ENCODE measurements at regions not wholly inside any gene's neighbourhood (a gene's known extent, or its start where the extent isn't known, plus 50 kb on each side); places are given as distances from the start of the nearest gene placed in this dataset.
A peak's percentile ranks its signal among the peaks of the same experiment; 100 is the strongest.

- TF ChIP-seq CTCF (conservative IDR thresholded peaks at IDR 0.05) (no peak), ZFX (IDR thresholded peaks at IDR 0.05) (no peak)
- H3K27ac ChIP-seq: peak overlapping the region; percentile 7; the same call in 1 of the 2 replicates
Observed at GRCh38 chr1:83627045-83627444, 371.9 kb downstream of the TTLL7 start.

GRCh38 chr1:83626603-83627002 is 372.3 kb downstream of the TTLL7 start:
- peak overlapping the region; percentile 7; the same call in 1 of the 2 replicates for H3K27ac ChIP-seq
- no peak for TF ChIP-seq ZFX (IDR thresholded peaks at IDR 0.05)
- TF ChIP-seq CTCF (conservative IDR thresholded peaks at IDR 0.05): no peak

- no peak for TF ChIP-seq CTCF (conservative IDR thresholded peaks at IDR 0.05)
- no peak for TF ChIP-seq ZFX (IDR thresholded peaks at IDR 0.05)
- no peak overlapping the region for H3K27ac ChIP-seq
Observed at GRCh38 chr1:83625646-83626045, 373.3 kb downstream of the TTLL7 start.

GRCh38 chr1:83620016-83620415 is 378.9 kb downstream of the TTLL7 start:
- H3K27ac ChIP-seq: no peak overlapping the region
- TF ChIP-seq ZFX (IDR thresholded peaks at IDR 0.05): no peak
- TF ChIP-seq CTCF (conservative IDR thresholded peaks at IDR 0.05): no peak

- H3K27ac ChIP-seq: no peak overlapping the region
- TF ChIP-seq CTCF (conservative IDR thresholded peaks at IDR 0.05): no peak
Observed at GRCh38 chr1:83619170-83619896, 379.6 kb downstream of the TTLL7 start.

- no peak overlapping the region for H3K27ac ChIP-seq
- TF ChIP-seq ZFX (IDR thresholded peaks at IDR 0.05) (no peak), CTCF (conservative IDR thresholded peaks at IDR 0.05) (no peak)
Observed at GRCh38 chr1:83617883-83618282, 381.0 kb downstream of the TTLL7 start.

GRCh38 chr1:83615370-83615769 is 383.6 kb downstream of the TTLL7 start:
- no peak for TF ChIP-seq ZFX (IDR thresholded peaks at IDR 0.05)
- TF ChIP-seq CTCF (conservative IDR thresholded peaks at IDR 0.05): no peak
- no peak overlapping the region for H3K27ac ChIP-seq

Data from C4-2B (cell line).